ENCODE measurements at regions not wholly inside any gene's neighbourhood (a gene's known extent, or its start where the extent isn't known, plus 50 kb on each side); places are given as distances from the start of the nearest gene placed in this dataset.
"Not testable (repeated sequence)": the region's sequence is repeated elsewhere in the genome, so short reads cannot be mapped to it uniquely, and the experiment has no call there.

GRCh38 chr21:8455279-8456128 is 2065.9 kb upstream of the TPTE start:
- H3F3A ChIP-seq (replicated peaks; ENCODE audit: insufficient read depth); CTCF ChIA-PET; H4K20me1 ChIP-seq (ENCODE audit: insufficient read depth); H3K4me3 ChIP-seq (ENCODE audit: low read depth in 2 of 2, low read length in 1 of 2); H3K9ac ChIP-seq; H3K9me3 ChIP-seq; H3K36me3 ChIP-seq (replicated peaks in 1 of 2; ENCODE audit: control insufficient read depth in 1 of 2, insufficient read depth in 2 of 2, low read length in 1 of 2); H3K27ac ChIP-seq (ENCODE audit: low read depth in 2 of 2, low read length in 1 of 2); H3K9me2 ChIP-seq; H3K27me3 ChIP-seq (ENCODE audit: insufficient read depth); H3K79me2 ChIP-seq (ENCODE audit: insufficient read depth); H3K4me2 ChIP-seq; POLR2A ChIA-PET; H3K4me1 ChIP-seq (ENCODE audit: control insufficient read depth in 1 of 2, insufficient read depth in 2 of 2, low read depth in 1 of 2, low read length in 1 of 2); H2AFZ ChIP-seq (ENCODE audit: low read depth); DNase-seq: not testable (repeated sequence)
- no CpG with 5 or more reads among the region's 6 CpGs for WGBS (ENCODE audit: low lambda C conversion rate)

DNA sequence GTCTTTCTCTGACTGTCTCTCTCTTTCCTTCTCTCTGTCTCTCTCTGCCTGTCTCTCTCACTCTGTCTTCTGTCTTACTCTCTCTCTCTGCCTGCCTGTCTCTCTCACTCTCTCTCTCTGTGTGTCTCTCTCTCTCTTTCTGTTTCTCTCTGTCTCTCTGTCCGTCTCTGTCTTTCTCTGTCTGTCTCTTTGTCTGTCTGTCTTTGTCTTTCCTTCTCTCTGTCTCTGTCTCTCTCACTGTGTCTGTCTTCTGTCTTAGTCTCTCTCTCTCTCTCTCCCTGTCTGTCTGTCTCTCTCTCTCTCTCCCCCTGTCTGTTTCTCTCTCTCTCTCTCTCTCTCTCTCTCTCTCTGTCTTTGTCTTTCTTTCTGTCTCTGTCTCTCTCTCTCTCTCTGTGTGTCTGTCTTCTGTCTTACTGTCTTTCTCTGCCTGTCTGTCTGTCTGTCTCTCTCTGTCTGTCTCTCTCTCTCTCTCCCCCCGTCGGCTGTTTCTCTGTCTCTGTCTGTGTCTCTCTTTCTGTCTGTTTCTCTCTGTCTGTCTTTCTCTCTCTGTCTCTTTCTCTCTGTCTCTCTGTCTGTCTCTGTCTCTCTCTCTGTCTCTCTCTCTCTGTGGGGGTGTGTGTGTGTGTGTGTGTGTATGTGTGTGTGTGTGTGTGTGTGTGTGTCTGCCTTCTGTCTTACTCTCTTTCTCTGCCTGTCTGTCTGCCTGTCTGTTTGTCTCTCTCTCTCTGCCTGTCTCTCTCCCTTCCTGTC is 2056.8 kb upstream of the TPTE start:
- POLR2A ChIA-PET; H3K27me3 ChIP-seq (ENCODE audit: insufficient read depth); H3K27ac ChIP-seq (ENCODE audit: low read depth in 2 of 2, low read length in 1 of 2); H3K79me2 ChIP-seq (ENCODE audit: insufficient read depth); H3K4me3 ChIP-seq (ENCODE audit: low read depth in 2 of 2, low read length in 1 of 2); H3K36me3 ChIP-seq (replicated peaks in 1 of 2; ENCODE audit: control insufficient read depth in 1 of 2, insufficient read depth in 2 of 2, low read length in 1 of 2); H2AFZ ChIP-seq (ENCODE audit: low read depth); DNase-seq; H3K9me3 ChIP-seq; H3K4me2 ChIP-seq; H3K9me2 ChIP-seq; H3F3A ChIP-seq (replicated peaks; ENCODE audit: insufficient read depth); H3K9ac ChIP-seq; H3K4me1 ChIP-seq (ENCODE audit: control insufficient read depth in 1 of 2, insufficient read depth in 2 of 2, low read depth in 1 of 2, low read length in 1 of 2); CTCF ChIA-PET; H4K20me1 ChIP-seq (ENCODE audit: insufficient read depth): not testable (repeated sequence)
- no CpG with 5 or more reads among the region's 3 CpGs for WGBS (ENCODE audit: low lambda C conversion rate)

GRCh38 chr21:8466642-8467041 is 2054.7 kb upstream of the TPTE start:
- H2AFZ ChIP-seq (ENCODE audit: low read depth); H3K36me3 ChIP-seq (replicated peaks in 1 of 2; ENCODE audit: control insufficient read depth in 1 of 2, insufficient read depth in 2 of 2, low read length in 1 of 2); H3K79me2 ChIP-seq (ENCODE audit: insufficient read depth); H3K4me2 ChIP-seq; POLR2A ChIA-PET; H3K9me2 ChIP-seq; DNase-seq; H3K9me3 ChIP-seq; CTCF ChIA-PET; H4K20me1 ChIP-seq (ENCODE audit: insufficient read depth); H3F3A ChIP-seq (replicated peaks; ENCODE audit: insufficient read depth); H3K27ac ChIP-seq (ENCODE audit: low read depth in 2 of 2, low read length in 1 of 2); H3K27me3 ChIP-seq (ENCODE audit: insufficient read depth); H3K4me1 ChIP-seq (ENCODE audit: control insufficient read depth in 1 of 2, insufficient read depth in 2 of 2, low read depth in 1 of 2, low read length in 1 of 2); H3K4me3 ChIP-seq (ENCODE audit: low read depth in 2 of 2, low read length in 1 of 2); H3K9ac ChIP-seq: not testable (repeated sequence)
- 9% methylated on average over 7 of the region's 10 CpGs for WGBS (ENCODE audit: low lambda C conversion rate)

Small RNAs in the stretch of these regions (small RNA-seq; reads per million reads assigned to genes)
- gene MIR6724-3 (0 reads per million in 7 experiments), gene MIR6724-4 (0 reads per million in 7 experiments), gene RF01518 (0 reads per million in 7 experiments), gene RNA5-8SN2 (0 reads per million in 7 experiments)
